Keratinocyte (primary cell): ENCODE measurements at regions not wholly inside any gene's neighbourhood (a gene's known extent, or its start where the extent isn't known, plus 50 kb on each side); places are given as distances from the start of the nearest gene placed in this dataset.
"Not testable (repeated sequence)": the region's sequence is repeated elsewhere in the genome, so short reads cannot be mapped to it uniquely, and the experiment has no call there.

ENCODE experiments used
- DNase-seq: peaks from one replicate; pipeline ENCODE4 v3.0.0-alpha.2; 2011; ENCODE audit warnings: low read depth, missing footprints, low spot score
- FAIRE-seq: peaks from 2 replicates; lab custom pipeline; 2011; peaks lifted over from hg19 to GRCh38; lab: Jason Lieb, UNC
- H2AFZ ChIP-seq: 2 replicates; pipeline ENCODE4 v1.6.0; 2012; ENCODE audit warnings: low read length, control low read depth, inconsistent platforms; ENCODE audit not compliant: control insufficient read depth
- H3K27ac ChIP-seq: 2 replicates; pipeline ENCODE4 v1.5.1; 2011; ENCODE audit warnings: low read length; ENCODE audit not compliant: control insufficient read depth, insufficient read depth
- H3K27me3 ChIP-seq: 3 replicates; pipeline ENCODE4 v1.6.0; 2011; ENCODE audit warnings: low read length; ENCODE audit not compliant: control insufficient read depth, insufficient read depth; ENCODE audit errors: extremely low read depth
- H3K36me3 ChIP-seq, 2 experiments: 2 replicates in 1 of 2; 3 replicates in 1 of 2; pipeline ENCODE4 v1.5.1; 2011; ENCODE audit warnings: low read length in 2 of 2, mild to moderate bottlenecking in 1 of 2; ENCODE audit not compliant: control insufficient read depth in 2 of 2, insufficient read depth in 2 of 2; ENCODE audit errors: extremely low read depth in 1 of 2
- H3K4me1 ChIP-seq: 3 replicates; pipeline ENCODE4 v1.5.1; 2011; ENCODE audit warnings: low read length; ENCODE audit not compliant: control insufficient read depth, insufficient read depth; ENCODE audit errors: extremely low read depth
- H3K4me2 ChIP-seq: 3 replicates; pipeline ENCODE4 v1.6.0; 2011; ENCODE audit warnings: low read depth, low read length; ENCODE audit not compliant: control insufficient read depth, insufficient read depth; ENCODE audit errors: extremely low read depth
- H3K4me3 ChIP-seq, 3 experiments: fragments of 200-600 bp in 1 of 3; sonication (generic) in 1 of 3; 2 replicates in 2 of 3; 3 replicates in 1 of 3; pipeline ENCODE4 v1.5.1; 2011 to 2016; ENCODE audit warnings: low read length in 3 of 3, mild to moderate bottlenecking in 3 of 3, control low read depth in 2 of 3, inconsistent platforms in 1 of 3, low read depth in 1 of 3, mixed read lengths in 1 of 3, mixed run types in 1 of 3, moderate library complexity in 1 of 3; ENCODE audit not compliant: control insufficient read depth in 2 of 3, insufficient read depth in 2 of 3; ENCODE audit errors: extremely low read depth in 1 of 3
- H3K79me2 ChIP-seq: 2 replicates; pipeline ENCODE4 v1.6.0; 2012; ENCODE audit warnings: low read length; ENCODE audit not compliant: control insufficient read depth, insufficient read depth
- H3K9ac ChIP-seq: 3 replicates; pipeline ENCODE4 v1.6.0; 2011; ENCODE audit warnings: low read length; ENCODE audit not compliant: control insufficient read depth, insufficient read depth; ENCODE audit errors: extremely low read depth
- H3K9me1 ChIP-seq: 3 replicates; pipeline ENCODE4 v1.6.0; 2011; ENCODE audit warnings: low read length; ENCODE audit not compliant: control insufficient read depth, insufficient read depth; ENCODE audit errors: extremely low read depth
- H3K9me3 ChIP-seq: 2 replicates; pipeline ENCODE4 v1.5.1; 2012; ENCODE audit warnings: low read depth, low read length; ENCODE audit not compliant: control insufficient read depth
- H4K20me1 ChIP-seq: 3 replicates; pipeline ENCODE4 v1.6.0; 2011; ENCODE audit warnings: low read length; ENCODE audit not compliant: control insufficient read depth, insufficient read depth; ENCODE audit errors: extremely low read depth
- EZH2 ChIP-seq: IDR thresholded peaks from one replicate; pipeline ENCODE4 v1.6.1; 2012; ENCODE audit warnings: inconsistent platforms, mild to moderate bottlenecking, low read length, moderate library complexity
- dilution Hi-C: fragments of 300-500 bp; cut with MboI; formaldehyde crosslinking; loops from one replicate; pipeline ENCODE4 v1.7.0; 2020; ENCODE audit warnings: low sequenced_read_pairs; ENCODE audit not compliant: extremely low pct_ligation_motif_present
- TF ChIP-seq, protein P1 (sequence below), 3 experiments: IDR thresholded peaks in 1 of 3; conservative IDR thresholded peaks in 1 of 3; optimal IDR thresholded peaks in 1 of 3; 2 replicates in 2 of 3; 3 replicates in 1 of 3; pipeline versions ENCODE3 to v1.5.1; 2011; ENCODE audit warnings: low read length in 3 of 3, mild to moderate bottlenecking in 3 of 3, moderate library complexity in 2 of 3, control low read depth in 1 of 3, inconsistent platforms in 1 of 3; ENCODE audit not compliant: insufficient read depth in 2 of 3; ENCODE audit errors: extremely low read depth in 1 of 3

DNA sequence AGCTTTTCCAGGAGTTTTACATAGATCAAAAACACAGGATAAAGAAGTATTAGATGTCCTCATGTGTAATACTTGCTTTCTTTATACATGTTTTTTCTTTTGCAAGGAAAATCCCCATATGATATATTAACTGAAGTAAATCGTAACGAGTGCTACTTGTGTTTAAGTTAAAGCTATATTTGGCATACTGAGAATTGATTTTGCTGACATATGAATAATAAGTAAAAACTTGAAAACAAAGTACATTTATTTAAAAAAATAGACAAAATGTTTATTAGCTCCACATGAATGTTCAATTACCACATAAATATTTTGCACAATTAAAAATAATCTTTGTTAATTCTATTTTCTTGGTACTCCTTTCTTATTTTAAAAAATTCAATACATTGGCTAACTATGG, 884.7 kb downstream of the FSTL5 start:
- dilution Hi-C loops: no loop called here
- Histone ChIP-seq H3K27ac (no peak overlapping the region), H3K4me2 (no peak overlapping the region), H3K4me3 (no peak overlapping the region), H3K27me3 (no peaks in the 10 kb centered on the region), H3K9me1 (no peaks in the 10 kb centered on the region), H3K4me1 (no peaks in the 10 kb centered on the region), H3K9ac (no peak overlapping the region), H3K36me3 (no peaks in the 10 kb centered on the region), H3K9me3 (no peaks in the 10 kb centered on the region), H2AFZ (no peak overlapping the region), H4K20me1 (no peaks in the 10 kb centered on the region), H3K79me2 (no peaks in the 10 kb centered on the region)
- no peak for DNase-seq
- no peak for TF ChIP-seq EZH2
- TF ChIP-seq, protein P1, sequence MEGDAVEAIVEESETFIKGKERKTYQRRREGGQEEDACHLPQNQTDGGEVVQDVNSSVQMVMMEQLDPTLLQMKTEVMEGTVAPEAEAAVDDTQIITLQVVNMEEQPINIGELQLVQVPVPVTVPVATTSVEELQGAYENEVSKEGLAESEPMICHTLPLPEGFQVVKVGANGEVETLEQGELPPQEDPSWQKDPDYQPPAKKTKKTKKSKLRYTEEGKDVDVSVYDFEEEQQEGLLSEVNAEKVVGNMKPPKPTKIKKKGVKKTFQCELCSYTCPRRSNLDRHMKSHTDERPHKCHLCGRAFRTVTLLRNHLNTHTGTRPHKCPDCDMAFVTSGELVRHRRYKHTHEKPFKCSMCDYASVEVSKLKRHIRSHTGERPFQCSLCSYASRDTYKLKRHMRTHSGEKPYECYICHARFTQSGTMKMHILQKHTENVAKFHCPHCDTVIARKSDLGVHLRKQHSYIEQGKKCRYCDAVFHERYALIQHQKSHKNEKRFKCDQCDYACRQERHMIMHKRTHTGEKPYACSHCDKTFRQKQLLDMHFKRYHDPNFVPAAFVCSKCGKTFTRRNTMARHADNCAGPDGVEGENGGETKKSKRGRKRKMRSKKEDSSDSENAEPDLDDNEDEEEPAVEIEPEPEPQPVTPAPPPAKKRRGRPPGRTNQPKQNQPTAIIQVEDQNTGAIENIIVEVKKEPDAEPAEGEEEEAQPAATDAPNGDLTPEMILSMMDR (optimal IDR thresholded peaks at IDR 0.05 in 1 of 3, IDR thresholded peaks at IDR 0.05 in 1 of 3, conservative IDR thresholded peaks at IDR 0.05 in 1 of 3; ENCODE audit: extremely low read depth in 1 of 3, insufficient read depth in 2 of 3, low read length in 3 of 3): no peak
- no peak for FAIRE-seq

GRCh38 chr4:161277150-161277787, 886.5 kb downstream of the FSTL5 start:
- H3K9me3 ChIP-seq, H4K20me1 ChIP-seq, dilution Hi-C loops, H2AFZ ChIP-seq, H3K4me2 ChIP-seq, H3K27me3 ChIP-seq, H3K79me2 ChIP-seq, H3K36me3 ChIP-seq, H3K9ac ChIP-seq, H3K4me1 ChIP-seq, DNase-seq, H3K4me3 ChIP-seq, FAIRE-seq, H3K9me1 ChIP-seq, H3K27ac ChIP-seq: not testable (repeated sequence)

DNA sequence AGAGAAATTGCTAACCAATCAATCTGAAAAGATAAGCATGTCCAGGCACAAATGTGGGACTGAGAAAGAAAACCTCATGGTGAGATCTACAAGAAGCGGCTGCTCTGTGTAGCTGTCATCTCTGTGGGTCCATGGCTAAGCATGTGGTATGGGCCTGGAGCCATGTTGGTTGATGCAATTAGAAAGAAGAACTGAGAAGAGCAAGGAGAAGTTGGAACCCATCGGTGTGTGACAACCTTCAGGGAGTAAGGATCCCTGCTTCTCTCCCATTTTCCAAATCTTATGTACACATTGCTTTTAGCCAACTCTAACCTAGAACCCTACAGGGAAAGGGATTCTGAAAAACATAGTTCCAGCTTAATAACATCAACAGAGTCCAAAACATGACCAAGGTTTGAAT, 890.2 kb downstream of the FSTL5 start:
- Histone ChIP-seq H3K9me1 (no peaks in the 10 kb centered on the region), H3K79me2 (no peaks in the 10 kb centered on the region), H2AFZ (no peak overlapping the region), H3K9me3 (no peaks in the 10 kb centered on the region), H3K4me3 (no peak overlapping the region), H3K36me3 (no peaks in the 10 kb centered on the region), H3K4me1 (no peaks in the 10 kb centered on the region), H3K4me2 (no peak overlapping the region), H3K27me3 (no peaks in the 10 kb centered on the region), H3K27ac (no peak overlapping the region), H4K20me1 (no peaks in the 10 kb centered on the region), H3K9ac (no peak overlapping the region)
- DNase-seq (no peak), FAIRE-seq (no peak)
- TF ChIP-seq, protein P1 (optimal IDR thresholded peaks at IDR 0.05 in 1 of 3, IDR thresholded peaks at IDR 0.05 in 1 of 3, conservative IDR thresholded peaks at IDR 0.05 in 1 of 3; ENCODE audit: extremely low read depth in 1 of 3, insufficient read depth in 2 of 3, low read length in 3 of 3): no peak
- no peak for TF ChIP-seq EZH2
- dilution Hi-C loops: no loop called here
